LHCN-M2 (cell line): ENCODE measurements at regions not wholly inside any gene's neighbourhood (a gene's known extent, or its start where the extent isn't known, plus 50 kb on each side); places are given as distances from the start of the nearest gene placed in this dataset.

Source experiments
- DNase-seq: peaks from one replicate; pipeline ENCODE4 v3.0.0-alpha.2; 2012; ENCODE audit warnings: low read depth

DNA sequence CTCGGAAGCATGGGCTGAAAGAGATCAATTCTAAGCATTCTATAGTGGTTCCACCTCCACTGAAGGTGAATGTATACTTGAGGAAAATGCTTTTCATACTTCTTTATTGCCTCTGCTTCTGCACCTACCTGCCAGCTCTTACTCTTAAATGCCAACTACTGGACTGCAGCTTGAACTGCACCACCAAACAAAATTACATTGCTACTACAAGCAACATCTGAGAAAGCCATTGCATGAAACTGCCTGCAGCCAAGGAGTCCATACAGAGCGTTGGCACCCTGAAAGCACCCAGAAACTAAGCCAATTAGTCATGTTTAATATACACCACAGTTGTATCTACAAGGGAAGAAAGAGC, 440.9 kb downstream of the BTBD3 start:
- no peak for DNase-seq

DNA sequence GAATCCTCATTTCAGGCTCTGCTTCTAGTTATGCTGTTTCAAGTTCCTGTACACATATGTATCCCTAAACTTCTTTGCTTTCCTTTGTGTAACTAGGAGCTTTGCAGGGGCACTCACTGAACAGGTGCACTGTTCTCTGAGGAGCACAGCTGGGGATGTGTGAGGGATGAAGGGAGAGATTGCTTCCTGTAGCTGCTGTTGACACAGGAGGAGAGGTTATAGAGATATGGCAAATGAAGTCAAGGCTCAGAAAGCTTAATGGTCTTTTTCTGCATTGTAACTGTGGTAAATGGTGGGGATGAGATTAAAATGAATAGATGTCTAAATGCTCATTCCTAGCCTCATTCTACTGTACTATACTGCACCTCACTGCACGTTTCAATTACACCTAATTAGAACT, 454.3 kb downstream of the BTBD3 start:
- DNase-seq = no peak

- no peak for DNase-seq
These were observed 454.9 kb downstream of the BTBD3 start for GRCh38 chr20:12372557-12372956.

- DNase-seq = no peak
These were observed 458.3 kb downstream of the BTBD3 start for GRCh38 chr20:12375967-12376366.

- no peak for DNase-seq
These were observed 466.1 kb downstream of the BTBD3 start for GRCh38 chr20:12383821-12384220.

DNA sequence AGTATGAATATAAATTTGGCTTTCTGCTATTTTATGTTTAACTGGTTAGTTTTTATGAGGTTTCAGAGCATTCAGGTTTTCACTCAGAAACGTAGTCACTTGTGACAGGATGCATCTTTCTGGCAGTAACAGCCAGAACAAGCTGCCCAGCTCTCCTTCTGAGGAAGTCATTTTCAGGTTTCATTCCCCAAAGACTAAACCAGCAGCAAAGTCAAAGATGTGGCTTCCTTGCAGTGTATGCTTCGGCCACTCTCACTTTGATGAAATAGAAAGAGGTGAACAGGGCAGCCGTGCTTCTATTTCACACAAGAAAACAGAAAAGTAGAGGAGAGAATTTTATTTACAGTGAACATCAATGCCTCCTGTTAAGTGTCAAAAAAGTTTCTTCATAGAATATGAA, 469.1 kb downstream of the BTBD3 start:
- DNase-seq = no peak

GRCh38 chr20:12391099-12391498, 473.4 kb downstream of the BTBD3 start:
- no peak for DNase-seq

GRCh38 chr20:12394786-12395185, 477.1 kb downstream of the BTBD3 start:
- no peak for DNase-seq

- no peak for DNase-seq
These were observed 477.7 kb downstream of the BTBD3 start for GRCh38 chr20:12395353-12395752.

- no peak for DNase-seq
These were observed 478.1 kb downstream of the BTBD3 start for GRCh38 chr20:12395760-12396159.

GRCh38 chr20:12399110-12399836, 481.6 kb downstream of the BTBD3 start:
- DNase-seq = no peak

DNA sequence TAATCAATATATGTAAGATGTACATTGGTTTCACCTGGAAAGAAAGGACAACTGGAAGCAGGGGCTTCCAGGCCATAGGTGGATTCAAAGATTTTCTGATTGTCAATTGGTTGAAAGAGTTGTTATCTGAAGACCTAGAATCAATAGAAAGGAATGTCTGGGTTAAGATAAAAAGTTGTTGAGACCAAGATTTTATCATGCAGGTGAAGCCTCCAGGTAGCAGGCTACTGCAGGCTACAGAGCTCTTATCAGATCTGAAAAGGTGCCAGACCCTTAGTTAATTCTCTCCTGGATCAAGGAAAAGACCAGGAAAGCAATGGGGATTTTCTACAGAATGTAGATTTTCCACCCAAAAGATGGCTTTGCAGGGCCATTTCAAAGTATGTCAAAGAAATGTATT, 487.2 kb downstream of the BTBD3 start:
- DNase-seq = no peak

DNA sequence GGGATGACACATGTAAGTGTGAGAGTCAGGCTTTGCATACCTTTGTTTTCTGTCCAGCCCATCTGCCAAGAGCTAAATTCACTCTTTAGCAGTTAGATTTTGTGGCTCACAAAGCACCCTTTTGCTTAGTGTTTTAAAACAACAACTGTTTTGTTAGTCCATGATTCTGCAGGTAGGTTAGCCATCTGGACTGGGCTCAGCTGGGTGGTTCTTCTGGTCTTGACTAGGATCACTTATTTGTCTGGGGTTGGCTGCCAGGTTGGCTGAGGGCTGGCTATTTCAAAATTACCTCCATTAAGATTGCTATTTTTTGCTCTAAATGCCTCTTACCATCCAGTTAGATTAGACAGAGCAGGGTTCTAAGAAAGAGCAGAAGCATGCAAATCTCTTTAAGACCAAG, 489.3 kb downstream of the BTBD3 start:
- DNase-seq = no peak

GRCh38 chr20:12409501-12409900, 491.8 kb downstream of the BTBD3 start:
- no peak for DNase-seq

DNA sequence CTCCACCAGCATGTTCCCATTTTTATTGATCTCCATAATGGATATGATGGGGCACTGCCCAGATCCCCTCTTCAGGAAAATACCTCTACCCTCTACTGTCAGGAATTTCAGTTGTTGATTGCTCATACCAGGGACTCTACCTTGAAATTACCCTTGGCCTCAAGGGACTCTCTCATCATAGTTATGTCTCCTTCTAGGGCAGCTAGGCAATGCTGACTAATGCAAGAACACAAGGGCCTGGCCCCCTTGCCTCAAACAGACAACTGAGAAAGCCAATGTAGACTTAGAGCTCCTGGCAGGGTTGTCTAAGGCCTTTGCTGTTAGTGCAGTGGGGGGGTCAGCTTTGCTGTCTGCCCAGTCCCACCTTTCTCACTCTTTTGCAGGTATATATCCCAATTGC, 493.1 kb downstream of the BTBD3 start:
- no peak for DNase-seq

DNA sequence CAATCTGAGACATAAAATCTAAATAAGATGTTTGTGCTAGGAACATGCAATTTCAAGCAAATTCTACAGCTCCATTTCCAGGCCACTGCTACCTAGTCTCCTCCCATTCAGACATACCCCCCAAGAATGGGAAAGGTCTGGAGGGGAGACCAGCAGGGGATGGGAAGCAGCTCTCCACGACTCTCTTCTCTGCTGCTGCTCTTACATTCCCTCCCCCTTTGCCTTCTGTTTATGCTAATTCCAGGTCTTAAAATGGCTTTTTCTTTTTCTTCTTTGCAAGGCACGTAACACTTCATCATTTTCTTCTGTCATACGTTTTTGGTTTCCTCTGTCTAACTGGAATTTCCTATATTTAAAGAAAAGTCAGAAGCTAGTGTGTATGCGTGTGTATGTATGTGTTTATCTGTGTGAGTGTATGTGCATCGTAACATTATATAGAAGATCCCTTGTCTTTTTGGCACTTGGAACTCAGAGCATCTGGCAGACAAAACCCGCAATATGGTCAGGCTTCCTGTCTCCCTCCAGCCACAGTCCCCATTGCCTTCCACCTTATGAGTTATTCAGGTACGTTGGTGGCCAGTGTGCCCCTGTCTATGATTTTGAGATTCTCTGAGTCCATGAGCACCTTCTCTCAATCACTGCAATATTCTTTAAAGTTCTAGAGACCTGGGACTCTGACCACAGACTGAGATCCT, 493.7 kb downstream of the BTBD3 start:
- DNase-seq = no peak

DNA sequence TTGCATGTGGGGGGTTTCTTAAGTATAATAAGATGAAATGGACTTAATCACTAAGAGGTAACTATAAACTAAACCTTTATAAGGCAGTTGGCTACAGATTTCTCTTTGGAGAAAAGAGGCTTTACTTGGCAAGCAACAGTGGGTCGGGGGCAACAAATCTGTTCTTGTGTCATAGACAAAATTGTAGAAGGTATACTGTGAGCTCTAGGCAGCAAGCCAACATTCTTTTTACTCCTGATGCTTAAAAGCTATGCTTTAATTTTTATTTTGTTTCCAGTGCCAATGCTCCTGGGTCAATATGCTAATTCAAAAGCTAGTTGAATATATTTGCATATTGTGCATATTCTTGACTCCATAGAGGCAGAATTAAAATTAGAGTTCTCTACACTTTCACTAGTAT, 495.4 kb downstream of the BTBD3 start:
- no peak for DNase-seq

- no peak for DNase-seq
These were observed 497.0 kb downstream of the BTBD3 start for GRCh38 chr20:12414446-12415274.

GRCh38 chr20:12416281-12416680, 498.6 kb downstream of the BTBD3 start:
- no peak for DNase-seq

GRCh38 chr20:12433724-12434123, 516.0 kb downstream of the BTBD3 start:
- DNase-seq = no peak

GRCh38 chr20:12434672-12435071, 517.0 kb downstream of the BTBD3 start:
- DNase-seq = no peak

- DNase-seq = no peak
These were observed 517.6 kb downstream of the BTBD3 start for GRCh38 chr20:12435268-12435667.

- no peak for DNase-seq
These were observed 536.0 kb downstream of the BTBD3 start for GRCh38 chr20:12453711-12454110.
